HEK293 (cell line): ENCODE measurements at regions not wholly inside any gene's neighbourhood (a gene's known extent, or its start where the extent isn't known, plus 50 kb on each side); places are given as distances from the start of the nearest gene placed in this dataset.

Source experiments
- CTCF ChIP-seq: fragments of 450-650 bp; formaldehyde crosslinking; IDR thresholded peaks from 2 replicates; pipeline ENCODE4 v1.5.1; 2016; ENCODE audit warnings: missing biosample characterization, missing genetic modification characterization
- GLI4 ChIP-seq: fragments of 450-650 bp; formaldehyde crosslinking; IDR thresholded peaks from 2 replicates; pipeline ENCODE4 v1.5.1; 2016; ENCODE audit warnings: missing biosample characterization, missing genetic modification characterization
- GLIS1 ChIP-seq: fragments of 450-650 bp; formaldehyde crosslinking; IDR thresholded peaks from 2 replicates; pipeline ENCODE4 v1.5.1; 2016; ENCODE audit warnings: missing biosample characterization, missing genetic modification characterization
- PRDM1 ChIP-seq: fragments of 450-650 bp; formaldehyde crosslinking; IDR thresholded peaks from 2 replicates; pipeline ENCODE4; 2016; ENCODE audit warnings: missing biosample characterization, missing genetic modification characterization
- ZBTB49 ChIP-seq: fragments of 450-650 bp; formaldehyde crosslinking; IDR thresholded peaks from 2 replicates; pipeline ENCODE4 v1.5.1; 2016; ENCODE audit warnings: missing biosample characterization, missing genetic modification characterization, low read depth
- ZNF138 ChIP-seq: fragments of 450-650 bp; formaldehyde crosslinking; IDR thresholded peaks from 2 replicates; pipeline ENCODE4 v1.5.1; 2016; ENCODE audit warnings: missing biosample characterization, missing genetic modification characterization, borderline replicate concordance
- ZNF239 ChIP-seq: fragments of 450-650 bp; formaldehyde crosslinking; IDR thresholded peaks from 2 replicates; pipeline ENCODE4 v1.5.1; 2016; ENCODE audit warnings: missing biosample characterization, missing genetic modification characterization
- ZNF501 ChIP-seq: fragments of 450-650 bp; formaldehyde crosslinking; IDR thresholded peaks from 2 replicates; pipeline ENCODE4 v1.5.1; 2016; ENCODE audit warnings: missing biosample characterization, missing genetic modification characterization
- ZNF510 ChIP-seq: fragments of 450-650 bp; formaldehyde crosslinking; IDR thresholded peaks from 2 replicates; pipeline ENCODE4 v1.5.1; 2018; ENCODE audit warnings: mild to moderate bottlenecking, missing genetic modification characterization, missing biosample characterization; ENCODE audit not compliant: insufficient replicate concordance
- ZNF777 ChIP-seq: fragments of 450-650 bp; formaldehyde crosslinking; IDR thresholded peaks from 2 replicates; pipeline ENCODE4 v1.5.1; 2017; ENCODE audit warnings: missing biosample characterization, missing genetic modification characterization, borderline replicate concordance
- ZNF830 ChIP-seq: fragments of 450-650 bp; IDR thresholded peaks from 2 replicates; pipeline ENCODE4 v1.5.0; 2018; ENCODE audit warnings: missing biosample characterization, missing genetic modification characterization, low read depth, mild to moderate bottlenecking, moderate library complexity
- ZSCAN4 ChIP-seq: fragments of 450-650 bp; formaldehyde crosslinking; IDR thresholded peaks from 2 replicates; pipeline ENCODE4 v1.5.1; 2017; ENCODE audit warnings: missing biosample characterization, missing genetic modification characterization

- TF ChIP-seq ZNF501 (tag by site-specific recombination) (no peak), CTCF (tag by site-specific recombination) (no peak), ZSCAN4 (no peak), ZNF138 (tag by site-specific recombination) (no peak), ZNF510 (tag by site-specific recombination) (no peak), ZNF239 (no peak), GLI4 (tag by site-specific recombination) (no peak), ZNF777 (tag by site-specific recombination) (no peak), ZNF830 (tag by site-specific recombination) (no peak), GLIS1 (no peak), ZBTB49 (no peak), PRDM1 (no peak)
Measured at GRCh38 chr6:106790149-106790770, 160.9 kb downstream of the QRSL1 start.
